NCI-H187 treated with DMSO at 0.1 percent for 48 hours (cell line): ENCODE measurements at regions not wholly inside any gene's neighbourhood (a gene's known extent, or its start where the extent isn't known, plus 50 kb on each side); places are given as distances from the start of the nearest gene placed in this dataset.
"Not testable (repeated sequence)": the region's sequence is repeated elsewhere in the genome, so short reads cannot be mapped to it uniquely, and the experiment has no call there.

Experiments used
- DNase-seq: peaks from one replicate; lab custom pipeline; 2025; lab: John Stamatoyannopoulos, UW

GRCh38 chr2:160584972-160585494 is 91.4 kb upstream of the RBMS1 start:
- DNase-seq: no peak

GRCh38 chr2:160590664-160591063 is 97.1 kb upstream of the RBMS1 start:
- no peak for DNase-seq

DNA sequence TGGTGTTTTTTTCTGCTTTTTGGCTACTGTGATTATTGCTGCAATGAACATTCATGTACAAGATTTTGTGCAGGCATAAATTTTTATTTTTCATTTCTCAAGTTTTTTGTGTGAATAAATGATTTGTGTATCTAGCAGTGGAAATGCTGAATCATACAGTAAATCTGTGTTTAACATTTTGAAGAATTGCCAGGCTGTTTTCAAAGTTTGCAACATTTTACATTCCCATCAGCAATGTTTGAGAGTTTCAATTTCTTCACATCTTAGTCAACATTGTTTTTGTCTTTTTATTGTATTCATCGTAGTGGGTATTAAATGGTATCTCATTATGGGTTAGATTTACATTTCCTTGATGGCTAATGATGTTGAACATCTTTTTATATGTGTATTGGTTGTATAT is 98.8 kb upstream of the RBMS1 start:
- DNase-seq: no peak

GRCh38 chr2:160592993-160593392 is 99.4 kb upstream of the RBMS1 start:
- DNase-seq: no peak

GRCh38 chr2:160596441-160596840 is 102.8 kb upstream of the RBMS1 start:
- no peak for DNase-seq

- not testable (repeated sequence) for DNase-seq
Observed at GRCh38 chr2:160600437-160600836, 106.8 kb upstream of the RBMS1 start.

DNA sequence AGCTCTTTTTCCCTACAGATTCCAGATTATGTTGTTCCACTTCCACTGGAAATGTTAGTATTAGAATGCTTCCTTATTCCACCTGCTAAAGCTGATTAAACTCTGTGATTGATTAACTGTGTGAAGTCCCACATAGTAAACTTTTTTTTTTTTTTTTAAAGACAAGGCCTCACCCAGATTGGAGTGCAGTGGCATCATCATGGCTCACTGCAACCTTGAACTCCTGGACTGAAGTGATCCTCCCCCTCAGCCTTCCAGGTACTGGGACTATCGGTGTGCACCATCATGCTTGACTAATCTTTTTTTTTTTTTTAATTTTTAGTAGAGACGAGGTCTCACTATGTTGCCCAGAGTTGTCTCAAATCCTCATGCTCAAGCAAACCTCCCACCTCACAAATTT is 108.5 kb upstream of the RBMS1 start:
- no peak for DNase-seq

GRCh38 chr2:160603771-160604510 is 110.3 kb upstream of the RBMS1 start:
- DNase-seq: no peak

- no peak for DNase-seq
Observed at GRCh38 chr2:160606341-160606740, 112.7 kb upstream of the RBMS1 start.

DNA sequence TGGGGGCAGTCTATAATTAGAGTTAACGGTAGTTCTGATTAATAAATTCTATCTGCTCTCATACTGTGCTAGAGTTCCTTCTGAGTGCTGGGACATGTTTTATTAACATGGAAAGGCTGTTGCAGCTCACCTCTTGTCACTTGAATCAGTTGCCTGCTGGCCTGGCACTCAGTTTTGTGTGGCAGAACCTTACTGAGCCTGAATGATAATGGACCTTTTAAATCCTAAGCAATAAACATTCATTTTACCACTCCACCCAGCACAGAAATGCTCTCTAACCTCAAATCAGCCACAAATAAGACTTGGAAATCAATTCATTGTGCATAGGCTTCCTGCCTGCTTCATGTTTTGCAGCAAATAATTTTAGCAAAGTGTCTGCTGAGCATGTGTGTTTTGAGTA is 115.0 kb upstream of the RBMS1 start:
- no peak for DNase-seq

GRCh38 chr2:160609346-160609745 is 115.7 kb upstream of the RBMS1 start:
- no peak for DNase-seq

GRCh38 chr2:160610041-160610440 is 116.4 kb upstream of the RBMS1 start:
- no peak for DNase-seq

- DNase-seq: no peak
Observed at GRCh38 chr2:160612266-160612856, 118.8 kb upstream of the RBMS1 start.

- DNase-seq: no peak
Observed at GRCh38 chr2:160613466-160614153, 120.0 kb upstream of the RBMS1 start.

GRCh38 chr2:160614391-160614790 is 120.8 kb upstream of the RBMS1 start:
- no peak for DNase-seq

- no peak for DNase-seq
Observed at GRCh38 chr2:160615706-160616105, 122.1 kb upstream of the RBMS1 start.

GRCh38 chr2:160616149-160616548 is 122.5 kb upstream of the RBMS1 start:
- no peak for DNase-seq

- DNase-seq: no peak
Observed at GRCh38 chr2:160621748-160622147, 128.1 kb upstream of the RBMS1 start.

GRCh38 chr2:160628020-160628637 is 134.5 kb upstream of the RBMS1 start:
- not testable (repeated sequence) for DNase-seq

- DNase-seq: no peak
Observed at GRCh38 chr2:160628811-160629210, 135.2 kb upstream of the RBMS1 start.

- DNase-seq: no peak
Observed at GRCh38 chr2:160630801-160631590, 137.4 kb upstream of the RBMS1 start.
